ENCODE measurements at regions not wholly inside any gene's neighbourhood (a gene's known extent, or its start where the extent isn't known, plus 50 kb on each side); places are given as distances from the start of the nearest gene placed in this dataset.

- TF ChIP-seq POLR2AphosphoS5 (IDR thresholded peaks at IDR 0.05; ENCODE audit: low read depth, low read length) (no peak), CTCF (CRISPR knock-in tag; IDR thresholded peaks at IDR 0.05) (peak; percentile 42; the same call in 1 of the 2 replicates)
- TF ChIP-seq, protein P1, sequence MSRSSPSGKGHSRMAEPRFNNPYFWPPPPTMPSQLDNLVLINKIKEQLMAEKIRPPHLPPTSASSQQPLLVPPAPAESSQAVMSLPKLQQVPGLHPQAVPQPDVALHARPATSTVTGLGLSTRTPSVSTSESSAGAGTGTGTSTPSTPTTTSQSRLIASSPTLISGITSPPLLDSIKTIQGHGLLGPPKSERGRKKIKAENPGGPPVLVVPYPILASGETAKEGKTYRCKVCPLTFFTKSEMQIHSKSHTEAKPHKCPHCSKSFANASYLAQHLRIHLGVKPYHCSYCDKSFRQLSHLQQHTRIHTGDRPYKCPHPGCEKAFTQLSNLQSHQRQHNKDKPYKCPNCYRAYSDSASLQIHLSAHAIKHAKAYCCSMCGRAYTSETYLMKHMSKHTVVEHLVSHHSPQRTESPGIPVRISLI (CRISPR knock-in tag; IDR thresholded peaks at IDR 0.05; ENCODE audit: borderline replicate concordance) = peak; percentile 73; the same call in 1 of the 2 replicates
- TF ChIP-seq, protein P2, sequence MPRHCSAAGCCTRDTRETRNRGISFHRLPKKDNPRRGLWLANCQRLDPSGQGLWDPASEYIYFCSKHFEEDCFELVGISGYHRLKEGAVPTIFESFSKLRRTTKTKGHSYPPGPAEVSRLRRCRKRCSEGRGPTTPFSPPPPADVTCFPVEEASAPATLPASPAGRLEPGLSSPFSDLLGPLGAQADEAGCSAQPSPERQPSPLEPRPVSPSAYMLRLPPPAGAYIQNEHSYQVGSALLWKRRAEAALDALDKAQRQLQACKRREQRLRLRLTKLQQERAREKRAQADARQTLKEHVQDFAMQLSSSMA (CRISPR knock-in tag; IDR thresholded peaks at IDR 0.05) = no peak
Measured at GRCh38 chr20:22303523-22303922, 280.8 kb downstream of the FOXA2 start.

Measured in HepG2 (cell line).